H1 (cell line): ENCODE measurements at regions not wholly inside any gene's neighbourhood (a gene's known extent, or its start where the extent isn't known, plus 50 kb on each side); places are given as distances from the start of the nearest gene placed in this dataset.

Experiments used
- BACH1 ChIP-seq: IDR thresholded peaks from 2 replicates; pipeline ENCODE4 v1.6.1; 2012; ENCODE audit warnings: low read length, improper control_type of control experiment
- CHD1 ChIP-seq: IDR thresholded peaks from 2 replicates; pipeline ENCODE4 v1.6.1; 2012; ENCODE audit warnings: low read depth, low read length, improper control_type of control experiment
- CHD7 ChIP-seq: fragments of 300-600 bp; sonication (generic); IDR thresholded peaks from 2 replicates; pipeline ENCODE4 v1.7.1; 2012; ENCODE audit warnings: low read length, moderate library complexity, mild to moderate bottlenecking, inconsistent platforms; ENCODE audit not compliant: insufficient replicate concordance
- CREB1 ChIP-seq: IDR thresholded peaks from 2 replicates; pipeline ENCODE4 v1.6.1; 2012; ENCODE audit warnings: inconsistent platforms
- MAFK ChIP-seq: IDR thresholded peaks from 2 replicates; pipeline ENCODE4 v1.6.1; 2012; ENCODE audit warnings: low read depth, mild to moderate bottlenecking, improper control_type of control experiment, low read length
- NANOG ChIP-seq: IDR thresholded peaks from 2 replicates; pipeline ENCODE4 v1.6.1; 2011; ENCODE audit warnings: low read length, low read depth, mild to moderate bottlenecking, inconsistent platforms; ENCODE audit not compliant: insufficient read depth, poor library complexity, severe bottlenecking
- RAD21 ChIP-seq, 2 experiments: IDR thresholded peaks in 1 of 2; conservative IDR thresholded peaks in 1 of 2; 2 replicates each; pipeline ENCODE4 v1.6.1; 2011; ENCODE audit warnings: low read depth in 2 of 2, low read length in 2 of 2, improper control_type of control experiment in 1 of 2, inconsistent platforms in 1 of 2, mild to moderate bottlenecking in 1 of 2, moderate library complexity in 1 of 2
- RFX5 ChIP-seq: IDR thresholded peaks from 2 replicates; pipeline ENCODE4 v1.6.1; 2011; ENCODE audit warnings: low read depth, low read length, improper control_type of control experiment, borderline replicate concordance
- SP4 ChIP-seq: IDR thresholded peaks from 2 replicates; pipeline ENCODE4 v1.6.1; 2012; ENCODE audit warnings: low read length, inconsistent platforms
- TCF12 ChIP-seq: IDR thresholded peaks from 2 replicates; pipeline ENCODE4 v1.6.1; 2011; ENCODE audit warnings: low read depth, mild to moderate bottlenecking, low read length
- YY1 ChIP-seq: IDR thresholded peaks from 2 replicates; pipeline ENCODE4 v1.6.1; 2011; ENCODE audit warnings: low read depth, mild to moderate bottlenecking, low read length
- ZNF274 ChIP-seq: IDR thresholded peaks from 2 replicates; pipeline ENCODE4 v1.7.0; 2012; ENCODE audit warnings: low read length, borderline replicate concordance; ENCODE audit errors: extremely low read depth

DNA sequence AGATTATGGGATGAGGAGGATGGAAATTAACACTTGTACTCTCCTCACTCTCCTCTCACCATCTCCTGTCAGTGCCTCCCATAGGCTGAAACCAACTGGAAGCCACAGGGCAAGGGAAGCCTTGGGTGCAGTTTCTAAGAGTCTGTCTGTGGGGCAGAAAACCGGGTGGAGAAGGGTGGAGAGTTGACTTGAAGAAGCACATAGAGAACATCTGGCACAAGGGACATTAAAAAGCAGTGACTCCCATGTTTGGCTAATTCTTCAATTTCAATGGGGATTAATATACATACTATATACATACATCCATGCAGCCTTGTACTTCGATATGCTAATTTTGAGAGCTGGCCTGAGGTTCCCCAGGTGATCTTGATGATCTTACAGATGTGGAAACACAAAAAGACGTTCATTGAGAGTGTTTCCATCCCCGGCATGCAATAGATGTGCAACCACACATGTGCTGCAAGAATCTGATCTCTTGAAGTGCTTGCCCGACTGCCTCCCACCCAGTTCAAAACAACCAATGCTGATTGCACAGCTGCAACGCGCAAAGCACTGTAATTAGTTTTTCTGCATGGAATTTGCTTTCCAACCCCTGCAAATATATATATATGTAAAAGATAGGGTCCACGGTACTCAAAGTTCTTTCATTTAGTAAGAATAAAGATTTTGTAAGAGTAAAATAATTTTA lies 121.9 kb upstream of the TMC3 start (continued):
- no peak for TF ChIP-seq CHD7
- TF ChIP-seq SP4: no peak
- no peak for TF ChIP-seq RFX5
- no peak for TF ChIP-seq TCF12
- TF ChIP-seq ZNF274: no peak
- no peak for TF ChIP-seq CHD1
- TF ChIP-seq BACH1: no peak
- TF ChIP-seq RAD21 (IDR thresholded peaks at IDR 0.05 in 1 of 2, conservative IDR thresholded peaks at IDR 0.05 in 1 of 2; ENCODE audit: low read depth in 2 of 2, low read length in 2 of 2): no peak
- TF ChIP-seq NANOG: no peak
- TF ChIP-seq CREB1: no peak
- TF ChIP-seq YY1: no peak
- TF ChIP-seq MAFK: no peak
